NCI-H1092 (cell line): ENCODE measurements at regions not wholly inside any gene's neighbourhood (a gene's known extent, or its start where the extent isn't known, plus 50 kb on each side); places are given as distances from the start of the nearest gene placed in this dataset.
A peak's percentile ranks its signal among the peaks of the same experiment; 100 is the strongest.
"Not testable (repeated sequence)": the region's sequence is repeated elsewhere in the genome, so short reads cannot be mapped to it uniquely, and the experiment has no call there.

ENCODE experiments used
- DNase-seq: peaks from one replicate; lab custom pipeline; 2025; lab: John Stamatoyannopoulos, UW

- no peak for DNase-seq
These were observed 288.7 kb downstream of the MDFIC start for GRCh38 chr7:115210552-115210951.

GRCh38 chr7:115208710-115209560 is 287.0 kb downstream of the MDFIC start:
- DNase-seq, result no peak

- DNase-seq, result not testable (repeated sequence)
These were observed 284.5 kb downstream of the MDFIC start for GRCh38 chr7:115206374-115206773.

GRCh38 chr7:115198143-115198542 is 276.2 kb downstream of the MDFIC start:
- DNase-seq, result no peak

- DNase-seq, result no peak
These were observed 273.3 kb downstream of the MDFIC start for GRCh38 chr7:115195208-115195607.

GRCh38 chr7:115191526-115191925 is 269.6 kb downstream of the MDFIC start:
- DNase-seq, result no peak

- no peak for DNase-seq
These were observed 261.6 kb downstream of the MDFIC start for GRCh38 chr7:115183431-115184057.

- DNase-seq, result no peak
These were observed 256.9 kb downstream of the MDFIC start for GRCh38 chr7:115178835-115179234.

GRCh38 chr7:115177823-115178222 is 255.9 kb downstream of the MDFIC start:
- no peak for DNase-seq

GRCh38 chr7:115177103-115177502 is 255.2 kb downstream of the MDFIC start:
- DNase-seq, result no peak

- DNase-seq, result not testable (repeated sequence)
These were observed 250.5 kb downstream of the MDFIC start for GRCh38 chr7:115172397-115172796.

GRCh38 chr7:115153769-115154477 is 232.0 kb downstream of the MDFIC start:
- no peak for DNase-seq

- no peak for DNase-seq
These were observed 231.3 kb downstream of the MDFIC start for GRCh38 chr7:115153176-115153575.

- no peak for DNase-seq
These were observed 224.3 kb downstream of the MDFIC start for GRCh38 chr7:115146148-115146547.

GRCh38 chr7:115145512-115145911 is 223.6 kb downstream of the MDFIC start:
- DNase-seq, result no peak

- no peak for DNase-seq
These were observed 215.9 kb downstream of the MDFIC start for GRCh38 chr7:115137816-115138215.

- DNase-seq, result no peak
These were observed 215.0 kb downstream of the MDFIC start for GRCh38 chr7:115136796-115137443.

GRCh38 chr7:115135769-115136410 is 214.0 kb downstream of the MDFIC start:
- no peak for DNase-seq

GRCh38 chr7:115135146-115135545 is 213.3 kb downstream of the MDFIC start:
- no peak for DNase-seq

- peak; percentile 20 for DNase-seq
These were observed 211.4 kb downstream of the MDFIC start for GRCh38 chr7:115133248-115133647.

GRCh38 chr7:115132096-115132495 is 210.2 kb downstream of the MDFIC start:
- DNase-seq, result no peak

- no peak for DNase-seq
These were observed 206.3 kb downstream of the MDFIC start for GRCh38 chr7:115128154-115128553.
